SW 1271 (cell line): ENCODE measurements at regions not wholly inside any gene's neighbourhood (a gene's known extent, or its start where the extent isn't known, plus 50 kb on each side); places are given as distances from the start of the nearest gene placed in this dataset.

Experiments
- DNase-seq, 2 experiments: peaks; one replicate each; lab custom pipeline; 2025; lab: John Stamatoyannopoulos, UW

DNA sequence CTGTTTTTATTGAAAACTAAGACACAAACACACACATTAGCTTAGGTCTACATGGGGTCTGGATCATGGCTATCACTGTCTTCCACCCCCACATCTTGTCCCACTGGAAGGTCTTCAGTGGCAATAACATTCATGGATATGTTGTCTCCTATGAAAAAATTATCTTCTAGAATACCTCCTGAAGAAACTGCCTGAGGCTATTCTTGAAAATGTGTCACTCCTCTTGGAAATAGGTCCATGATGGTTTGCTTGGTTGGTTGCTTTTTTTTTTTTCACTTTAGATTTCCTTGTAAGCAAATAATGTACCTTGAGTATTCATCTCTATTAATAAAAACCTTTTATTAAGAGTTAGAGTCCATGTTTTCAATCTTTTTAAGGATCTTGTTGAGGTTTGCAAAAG, 195.3 kb upstream of the PDE5A start:
- DNase-seq = no peak

DNA sequence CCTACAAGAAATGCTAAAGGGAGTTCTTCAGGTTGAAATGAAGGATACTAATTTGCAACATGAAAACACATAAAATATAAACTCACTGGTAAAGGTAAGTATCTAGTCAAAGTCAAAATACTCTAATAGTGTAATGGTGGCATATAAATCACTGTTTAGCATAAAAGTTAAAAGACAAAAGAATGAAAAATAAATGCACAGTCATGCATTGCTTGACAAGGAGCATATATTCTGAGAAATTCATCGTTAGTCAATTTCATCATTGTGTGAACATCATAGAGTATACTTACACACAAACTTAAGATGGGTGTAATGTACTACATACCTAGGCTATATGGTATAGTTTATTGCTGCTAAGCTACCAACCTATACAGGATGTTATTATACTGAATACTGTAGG, 194.4 kb upstream of the PDE5A start:
- no peak for DNase-seq

DNA sequence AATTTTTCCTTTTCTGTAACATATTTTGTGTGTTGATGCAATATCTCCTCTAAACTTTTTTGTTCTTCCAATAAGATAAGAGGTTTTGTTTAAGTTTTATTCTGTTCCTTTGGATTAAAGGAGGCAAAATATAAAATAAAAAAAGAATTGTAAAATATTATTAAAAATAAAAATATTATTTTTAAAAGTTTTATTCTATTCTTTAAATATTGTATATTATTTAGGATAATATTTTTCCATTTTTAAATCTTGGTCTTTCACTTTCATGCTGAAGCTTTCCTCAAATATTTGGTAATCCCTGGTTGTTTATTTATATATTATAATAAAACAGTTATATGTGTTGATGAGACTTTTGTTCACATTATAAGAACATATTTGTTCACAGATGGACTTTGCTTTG, 187.9 kb upstream of the PDE5A start:
- no peak for DNase-seq

DNA sequence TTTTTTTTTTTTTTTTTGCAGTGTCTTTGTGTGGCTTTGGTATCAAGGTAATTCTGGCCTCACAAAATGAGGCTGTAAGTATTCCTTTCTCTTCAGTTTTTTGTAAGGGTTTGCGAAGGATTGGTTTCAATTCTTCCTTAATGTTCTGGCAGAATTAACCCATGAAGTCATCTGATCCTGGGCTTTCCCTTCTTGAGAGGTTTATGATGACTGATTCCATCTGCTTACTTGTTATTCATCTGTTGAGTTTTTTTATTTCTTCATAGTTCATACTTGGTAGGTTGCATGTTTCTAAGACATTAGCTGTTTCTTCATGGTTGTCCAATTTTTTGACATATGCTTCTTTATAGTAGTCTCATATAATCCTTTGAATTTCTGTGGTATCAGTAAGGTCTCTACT, 181.4 kb upstream of the PDE5A start:
- DNase-seq = no peak

DNA sequence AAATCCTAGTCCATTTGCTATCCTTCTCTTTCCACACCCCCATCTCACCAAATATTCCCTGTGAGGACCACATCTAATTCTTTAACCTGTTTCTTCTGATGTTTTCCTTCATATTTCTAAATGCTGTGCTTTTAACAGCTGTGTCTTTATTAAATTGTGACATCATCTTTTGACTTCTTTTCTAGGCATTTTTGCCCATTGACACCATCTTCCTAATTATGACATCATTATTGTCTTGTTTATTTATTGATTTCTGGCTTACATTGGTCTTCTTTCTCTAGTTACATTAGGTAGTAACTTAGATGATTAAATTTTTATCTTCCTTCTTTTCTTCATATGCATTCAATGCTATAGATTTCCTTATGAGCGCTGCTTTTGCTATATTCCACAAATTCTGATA, 175.8 kb upstream of the PDE5A start:
- DNase-seq = no peak

DNA sequence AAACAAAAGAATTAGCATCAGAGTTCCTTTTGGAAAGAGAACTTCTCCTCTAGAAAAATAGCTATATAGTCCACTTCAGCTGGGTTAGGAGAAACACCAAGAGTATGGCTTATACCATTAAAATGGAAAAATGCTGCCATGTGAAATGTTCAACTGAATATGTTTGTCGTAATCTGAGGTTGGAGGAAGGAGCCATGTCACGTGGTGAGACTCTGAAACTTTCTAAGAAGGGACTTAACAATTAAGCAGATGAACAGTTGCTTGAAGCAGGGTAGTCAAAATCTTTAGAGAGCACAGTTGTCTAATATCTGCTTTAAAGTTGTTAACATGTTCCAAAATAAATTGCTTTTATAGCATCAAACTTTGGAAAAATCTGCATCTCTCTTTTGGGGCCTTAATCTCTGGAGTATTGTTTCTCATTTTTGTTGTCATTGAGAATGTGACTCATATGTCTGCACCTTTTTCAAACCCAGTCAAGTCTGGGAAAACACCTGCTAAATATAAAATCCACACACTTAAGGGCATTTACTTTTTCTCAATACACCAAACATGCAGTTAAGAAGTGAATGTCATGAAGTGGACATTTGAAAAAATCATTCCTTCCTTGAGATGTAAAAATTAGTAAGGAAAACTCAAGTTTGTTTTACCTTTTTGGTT, 168.8 kb upstream of the PDE5A start:
- no peak for DNase-seq

DNA sequence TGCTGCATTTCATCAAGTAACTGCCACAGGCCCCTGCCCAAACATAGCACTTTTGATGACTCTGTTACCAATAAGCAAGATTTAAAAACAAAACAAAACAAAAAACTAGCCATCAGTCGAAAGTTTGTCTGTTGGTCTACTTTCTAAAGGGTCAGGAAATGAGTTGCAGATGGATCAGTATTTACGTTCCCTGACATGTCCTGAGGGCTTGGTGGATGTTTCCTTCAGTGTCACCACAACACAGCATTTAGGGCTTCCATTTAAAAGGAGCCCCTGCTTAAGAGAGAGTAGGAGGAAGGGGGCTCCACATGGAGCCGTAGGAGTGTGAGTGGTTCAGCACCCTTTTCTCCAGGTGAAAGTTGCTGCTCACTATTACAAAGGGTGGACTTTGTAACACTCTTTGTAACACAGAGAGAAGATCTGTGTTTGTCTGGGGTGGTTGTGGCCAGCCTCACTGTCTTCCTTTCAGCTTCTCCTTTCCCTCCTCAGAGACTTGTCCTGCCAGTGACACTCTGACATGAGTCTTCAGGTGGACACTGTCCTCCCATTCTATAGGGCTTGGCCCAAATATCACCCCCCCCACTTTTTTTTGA, 167.5 kb upstream of the PDE5A start:
- DNase-seq = no peak

DNA sequence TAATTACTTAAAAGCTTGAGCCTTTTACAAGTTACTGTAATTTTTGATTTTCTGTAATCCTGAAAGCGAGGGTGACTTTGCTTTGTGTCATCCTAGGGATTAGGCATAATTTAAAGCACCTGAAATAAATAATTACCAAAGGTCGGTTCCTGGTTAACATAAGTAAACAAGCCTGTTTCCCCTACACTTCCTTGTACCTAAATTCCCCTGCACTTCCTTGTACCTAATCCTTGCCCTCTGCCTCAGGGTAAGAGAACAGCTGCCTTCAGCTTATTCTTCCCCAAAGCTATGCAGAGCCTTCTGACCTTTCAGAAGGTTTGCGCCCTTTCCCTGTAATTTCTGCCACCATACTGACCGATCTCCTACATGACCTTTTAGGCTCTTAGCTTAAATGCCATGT, 166.1 kb upstream of the PDE5A start:
- no peak for DNase-seq

DNA sequence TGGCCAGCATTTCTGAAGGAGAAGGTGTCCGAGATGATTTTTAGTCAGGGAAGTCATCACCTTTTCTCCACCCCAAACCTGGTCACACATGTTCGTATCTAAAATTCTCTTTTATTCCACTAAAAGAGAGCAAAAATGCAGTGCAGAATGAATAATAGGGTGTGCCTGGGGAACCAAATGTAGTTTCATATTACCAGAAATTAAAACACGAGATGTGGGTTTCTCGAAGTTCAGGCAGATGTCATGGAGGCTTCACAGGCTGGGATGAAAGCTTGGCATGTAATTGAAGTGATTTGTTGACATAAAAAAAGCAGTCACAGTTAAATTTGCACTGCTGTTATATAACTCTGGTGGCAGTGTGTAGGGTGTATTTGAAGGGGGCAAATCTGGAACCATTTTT, 165.5 kb upstream of the PDE5A start:
- DNase-seq = no peak

DNA sequence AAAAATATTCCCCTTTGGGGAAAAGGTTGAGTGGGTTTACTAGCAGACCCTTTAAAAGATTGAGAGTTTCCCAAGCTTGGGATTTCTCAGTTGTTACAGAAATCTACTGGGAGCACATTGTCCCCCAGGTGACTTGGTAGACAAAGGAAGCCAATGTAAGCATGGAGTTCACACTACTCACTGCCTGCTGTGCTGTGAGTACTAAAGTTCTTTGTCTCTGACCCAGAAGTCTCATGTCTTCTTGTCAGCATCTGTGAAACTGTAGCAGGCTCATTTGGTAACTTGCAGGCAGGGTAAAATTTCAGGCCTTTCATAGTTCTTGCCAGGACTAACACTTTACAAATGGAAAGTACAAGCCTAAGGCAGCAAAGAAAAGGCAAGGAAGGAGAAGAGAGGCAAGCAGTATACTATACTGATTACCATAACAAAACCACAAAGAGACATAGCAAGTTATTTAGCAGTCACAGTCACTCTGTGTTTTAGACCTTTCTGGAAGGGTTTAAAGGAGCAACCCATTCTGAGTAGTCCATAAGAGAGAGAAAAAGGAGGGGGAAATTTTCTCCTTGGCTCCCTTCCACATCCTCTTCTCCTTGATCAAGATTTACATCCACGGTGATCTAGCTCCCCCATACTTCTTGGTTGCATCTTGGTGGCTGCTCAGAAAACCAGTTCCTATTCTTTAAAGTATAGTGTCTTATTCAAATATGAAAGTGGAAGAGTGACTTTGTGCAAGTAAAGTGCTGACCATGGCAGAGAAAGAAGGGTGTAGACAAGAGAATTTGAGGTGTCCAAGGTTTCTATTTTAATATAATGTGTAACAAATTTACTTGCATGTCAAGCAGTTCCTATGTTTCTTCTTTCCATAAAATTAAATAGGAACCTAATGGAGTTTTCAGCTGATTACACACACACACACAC, 160.0 kb upstream of the PDE5A start:
- DNase-seq = no peak

DNA sequence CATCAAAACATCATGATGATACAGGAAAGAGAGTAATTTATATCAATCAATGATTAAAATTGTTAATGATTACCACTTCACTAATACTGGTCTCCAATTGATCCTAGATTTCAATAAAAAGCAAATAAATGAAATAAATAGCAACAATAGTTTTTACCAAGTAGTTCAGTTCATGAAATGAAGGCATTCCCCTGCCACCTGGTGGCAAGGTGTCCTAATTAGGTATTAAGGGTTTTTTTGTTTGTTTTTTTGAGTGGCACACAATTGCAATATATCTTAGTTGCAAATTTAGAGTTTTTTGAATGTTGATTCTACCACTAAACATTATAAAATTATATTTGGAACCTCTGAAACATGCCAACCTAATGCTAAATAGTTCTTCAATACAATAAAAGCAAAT, 157.4 kb upstream of the PDE5A start:
- DNase-seq = no peak

DNA sequence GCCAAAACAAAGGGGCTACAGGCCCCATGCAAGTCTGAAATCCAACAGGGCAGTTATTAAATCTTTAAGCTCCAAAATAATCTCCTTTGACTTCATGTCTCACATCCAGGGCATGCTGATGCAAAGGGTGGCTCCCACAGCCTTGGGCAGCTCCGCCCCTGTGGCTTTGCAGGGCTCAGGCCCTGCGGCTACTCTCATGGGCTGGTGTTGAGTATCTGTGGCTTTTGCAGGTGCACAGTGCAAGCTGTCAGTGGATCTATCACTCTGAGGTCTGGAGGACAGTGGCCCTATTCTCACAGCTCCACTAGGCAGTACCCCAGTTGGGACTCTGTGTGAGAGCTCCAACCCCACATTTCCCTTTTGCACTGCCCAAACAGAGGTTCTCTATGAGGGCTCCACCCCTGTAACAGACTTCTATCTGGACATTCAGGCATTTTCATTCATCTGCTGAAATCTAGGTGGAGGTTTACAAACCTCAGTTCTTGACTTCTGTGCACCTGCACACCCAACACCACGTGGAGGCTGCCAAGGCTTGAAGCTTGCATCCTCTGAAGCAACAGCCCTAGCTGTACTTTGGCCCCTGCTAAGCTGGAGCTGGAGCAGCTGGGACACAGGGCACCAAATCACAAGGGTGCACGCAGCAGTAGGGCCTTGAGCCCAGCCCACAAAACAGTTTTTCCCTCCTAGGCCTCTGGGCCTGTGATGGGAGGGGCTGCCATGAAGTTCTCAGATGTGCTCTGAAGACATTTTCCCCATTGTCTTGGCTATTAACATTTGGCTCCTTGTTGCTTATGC, 154.8 kb upstream of the PDE5A start:
- no peak for DNase-seq

DNA sequence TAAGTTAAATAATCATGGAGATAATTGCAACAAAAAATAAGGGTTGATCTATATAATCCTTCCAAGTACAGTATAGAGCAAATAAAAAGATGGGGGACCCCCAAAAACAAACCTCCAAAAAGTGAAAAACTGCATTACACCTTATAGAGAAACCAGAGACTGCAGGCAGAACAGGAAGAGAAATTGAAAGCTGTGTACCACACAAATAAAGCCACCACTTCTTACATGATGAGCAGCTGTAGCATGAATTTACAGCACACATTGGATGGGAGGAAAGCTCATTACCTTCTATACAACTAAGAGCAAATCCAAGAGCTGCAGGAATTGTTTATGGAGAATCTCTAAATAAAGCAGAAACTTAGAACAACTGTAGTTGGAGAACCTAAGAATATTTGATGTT, 152.4 kb upstream of the PDE5A start:
- no peak for DNase-seq

DNA sequence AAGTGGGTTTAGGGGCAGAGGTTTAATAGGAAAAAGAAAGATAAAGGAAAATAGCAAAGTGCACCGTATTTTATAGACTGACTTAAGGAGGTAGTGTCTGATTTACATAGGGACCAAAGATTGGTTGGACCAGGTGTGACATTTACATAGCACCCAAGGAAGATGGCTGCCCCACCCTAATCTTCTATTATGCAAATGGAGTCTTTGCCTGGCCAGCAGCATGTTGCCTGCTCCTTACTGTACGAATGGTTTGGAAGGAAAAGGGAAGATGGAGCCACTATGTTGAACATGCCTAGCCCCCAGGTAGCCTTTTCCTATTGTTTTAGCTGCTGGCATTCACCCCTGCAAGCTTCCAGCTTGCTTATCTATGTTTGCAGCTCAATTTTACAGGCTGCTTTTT, 146.2 kb upstream of the PDE5A start:
- DNase-seq = no peak

DNA sequence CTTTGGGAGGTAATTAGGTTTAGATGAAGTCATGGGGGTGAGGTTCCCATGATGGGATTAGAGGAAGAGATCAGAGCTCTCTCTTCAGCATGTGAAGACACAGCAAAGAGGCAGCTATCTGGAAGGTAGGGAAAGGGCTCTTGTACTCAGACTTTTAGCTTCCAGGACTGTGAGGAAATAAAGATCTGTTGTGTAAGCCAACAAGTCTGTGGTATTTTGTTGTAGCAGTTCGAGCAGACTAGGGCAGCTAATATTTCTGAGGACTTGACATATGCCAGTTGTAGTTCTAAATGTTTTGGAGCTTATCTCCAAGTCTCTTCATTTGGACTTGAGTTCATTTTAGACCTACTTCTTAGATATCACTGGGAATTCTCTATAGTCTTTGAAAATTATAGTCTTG, 137.3 kb upstream of the PDE5A start:
- DNase-seq = no peak

DNA sequence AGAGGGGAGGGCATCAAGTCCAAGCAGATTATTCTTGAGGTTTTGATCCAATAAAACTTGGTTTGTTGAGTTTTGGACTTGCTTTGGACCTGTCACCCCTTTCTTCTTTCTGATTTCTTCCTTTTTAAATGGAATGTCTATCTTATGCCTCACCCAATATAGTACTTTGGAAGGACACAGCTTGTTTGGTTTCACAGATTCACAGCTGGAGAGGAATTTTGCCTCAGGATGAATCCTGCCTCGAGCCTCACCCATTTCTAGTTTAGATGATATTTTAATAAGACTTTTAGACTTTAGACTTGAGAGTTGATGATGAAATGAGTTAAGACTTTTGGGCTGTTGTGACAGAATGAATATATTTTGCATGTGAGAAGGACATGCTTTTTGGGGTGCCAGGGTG, 136.9 kb upstream of the PDE5A start:
- no peak for DNase-seq

DNA sequence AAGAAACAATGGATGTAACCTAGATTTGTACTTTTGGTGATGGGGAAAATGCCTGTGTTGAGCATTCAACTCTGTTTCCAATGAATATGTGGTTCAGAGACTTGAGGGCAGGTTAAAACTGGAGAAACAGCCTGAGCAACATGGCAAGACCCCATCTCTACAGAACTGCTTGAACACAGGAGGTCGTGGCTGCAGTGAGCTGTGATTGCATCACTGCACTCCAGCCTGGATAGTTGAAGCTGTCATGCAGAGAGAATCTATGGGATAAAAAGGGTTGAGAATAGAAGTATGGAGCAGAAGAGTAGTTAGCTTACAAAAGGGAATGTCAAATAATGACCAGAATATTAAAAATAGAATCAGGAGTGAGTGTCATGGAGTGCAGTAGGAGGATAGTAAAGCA, 134.8 kb upstream of the PDE5A start:
- DNase-seq = no peak

DNA sequence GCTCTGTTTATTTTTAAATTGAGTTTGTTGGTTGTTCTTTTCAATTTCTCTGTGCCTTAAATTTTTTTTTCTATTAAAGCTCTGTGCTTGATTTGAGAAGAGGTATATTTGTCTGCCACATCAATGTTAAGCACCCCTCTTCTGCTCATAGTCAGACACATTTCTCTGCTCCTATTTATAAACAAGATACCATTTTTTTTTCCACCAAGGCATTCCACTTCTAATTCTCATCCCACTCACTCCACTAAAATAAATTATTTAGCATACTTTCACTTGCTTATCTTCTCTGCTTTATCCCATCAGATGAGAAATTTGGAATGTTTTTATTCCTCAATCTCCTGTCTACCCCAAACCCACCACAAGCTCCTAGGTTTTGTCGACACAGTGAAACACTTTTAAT, 127.0 kb upstream of the PDE5A start:
- DNase-seq = no peak

DNA sequence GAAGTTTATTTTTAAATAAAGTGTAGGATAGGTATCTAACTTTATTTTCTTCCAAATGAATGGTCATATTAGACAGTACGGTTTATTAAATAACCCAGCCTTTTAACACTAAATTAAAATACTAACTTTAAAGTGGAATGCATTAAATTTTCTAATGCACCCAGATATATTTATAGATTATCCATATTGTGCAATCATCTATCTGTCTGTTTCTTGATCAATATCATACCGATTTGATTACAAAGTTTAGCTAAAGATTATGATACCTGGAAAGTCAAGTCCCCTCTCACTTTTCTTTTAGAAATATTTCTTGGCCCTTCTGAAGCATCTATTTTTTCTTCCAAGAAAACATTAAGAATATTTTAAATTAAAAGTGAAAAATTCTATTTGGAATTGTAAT, 124.3 kb upstream of the PDE5A start:
- DNase-seq = no peak

DNA sequence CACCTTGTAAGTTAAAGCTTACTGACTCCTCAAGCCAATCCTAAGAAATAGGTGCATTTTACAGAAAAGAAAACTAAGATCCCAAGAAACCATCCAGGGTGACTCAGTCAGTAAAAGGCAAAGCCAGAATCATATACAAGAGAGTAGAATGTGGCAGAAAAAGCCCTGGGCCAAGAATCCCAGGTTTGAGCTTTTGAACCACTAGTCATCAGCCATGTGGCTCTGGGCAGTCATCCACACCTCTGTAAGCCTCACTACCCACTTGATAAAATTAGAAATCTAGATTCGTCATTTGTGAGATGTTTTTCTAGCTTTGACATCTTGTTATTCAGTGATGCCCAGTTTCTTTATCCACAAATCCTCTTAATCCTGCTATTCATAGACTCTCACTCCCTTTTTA, 122.2 kb upstream of the PDE5A start:
- DNase-seq = no peak

DNA sequence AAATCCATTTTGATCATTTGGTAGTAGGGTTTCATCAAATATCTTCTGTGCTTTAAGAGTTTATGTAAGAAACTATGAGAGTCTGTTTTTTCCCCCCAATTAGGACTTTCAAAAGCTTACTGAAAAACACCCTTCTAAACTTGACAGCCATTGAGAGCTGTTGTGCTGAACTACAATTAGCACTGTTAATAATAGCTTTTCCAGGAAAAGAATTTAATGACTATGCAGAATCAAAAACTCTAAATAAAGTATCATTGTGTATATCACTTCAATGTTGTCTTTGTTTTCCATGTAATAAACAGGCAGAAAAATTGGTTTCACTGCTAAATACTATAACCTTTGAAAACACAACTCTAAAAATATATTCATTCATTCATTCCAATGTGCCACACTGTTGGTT, 121.4 kb upstream of the PDE5A start:
- no peak for DNase-seq

DNA sequence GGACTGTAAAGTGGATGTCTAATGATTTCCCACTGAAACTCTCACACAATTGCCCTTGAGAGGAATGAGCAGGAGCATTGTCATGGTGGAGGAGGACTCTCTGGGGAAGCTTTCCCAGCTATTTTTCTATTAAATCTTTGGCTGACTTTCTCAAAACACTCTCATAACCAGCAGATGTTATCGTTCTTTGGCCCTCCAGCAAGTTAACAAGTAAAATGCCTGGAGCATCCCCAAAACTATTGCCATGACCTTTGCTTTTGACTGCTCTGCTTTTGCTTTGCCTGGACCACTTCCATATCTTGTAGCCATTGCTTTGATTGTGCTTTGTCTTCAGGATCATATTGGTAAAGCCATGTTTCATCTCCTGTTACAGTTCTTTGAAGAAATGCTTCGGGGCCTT, 120.2 kb upstream of the PDE5A start:
- no peak for DNase-seq

DNA sequence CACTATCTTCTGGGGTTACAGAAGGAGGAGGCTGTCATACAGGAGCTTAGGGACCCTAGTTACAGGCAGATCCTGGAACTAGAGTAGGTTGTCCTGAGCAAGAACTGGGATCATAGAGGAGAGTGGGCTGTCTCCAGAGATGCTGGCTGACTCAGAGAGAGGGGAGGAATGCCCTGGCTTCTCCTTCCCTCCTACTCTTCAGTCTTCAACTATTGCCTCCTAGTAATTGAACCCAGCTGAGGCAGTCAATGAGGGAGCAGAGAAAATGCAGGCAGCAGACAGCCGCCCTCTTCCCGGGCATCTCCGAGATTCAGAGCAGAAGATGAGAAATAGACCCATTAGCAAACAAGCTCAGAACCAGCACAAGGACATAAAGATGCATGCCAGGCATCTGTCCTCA, 118.3 kb upstream of the PDE5A start:
- no peak for DNase-seq
